Erythroblast (primary cell): ENCODE measurements at regions not wholly inside any gene's neighbourhood (a gene's known extent, or its start where the extent isn't known, plus 50 kb on each side); places are given as distances from the start of the nearest gene placed in this dataset.

Experiments used
- GATA1 ChIP-seq: IDR thresholded peaks from 2 replicates; pipeline ENCODE4 v1.6.1; 2011; ENCODE audit warnings: low read depth, mild to moderate bottlenecking, control low read depth, low read length, moderate library complexity
- POLR2A ChIP-seq: IDR thresholded peaks from 2 replicates; pipeline ENCODE4 v1.6.1; 2011; ENCODE audit warnings: mild to moderate bottlenecking, low read length

DNA sequence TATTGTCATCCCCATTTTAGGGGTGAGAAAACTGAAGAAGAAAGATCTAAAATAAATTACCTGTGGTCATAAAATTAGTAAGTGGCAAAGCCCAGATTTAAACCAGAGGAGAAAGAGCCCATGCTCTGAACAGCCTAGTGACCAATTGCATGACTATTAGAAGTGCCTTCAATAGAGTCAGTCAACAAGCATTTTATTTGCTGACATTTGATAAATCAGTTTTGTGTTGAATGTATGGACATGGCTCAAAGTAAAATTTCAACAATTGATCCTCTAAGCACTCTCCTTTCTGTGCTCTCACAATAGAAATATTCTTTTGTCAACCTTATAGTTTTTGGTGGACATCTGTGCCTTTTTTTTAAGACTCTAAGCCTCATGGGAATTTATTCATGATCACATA is 572.9 kb upstream of the SOX9 start:
- no peak for TF ChIP-seq POLR2A
- TF ChIP-seq GATA1, result no peak
